ENCODE measurements at regions not wholly inside any gene's neighbourhood (a gene's known extent, or its start where the extent isn't known, plus 50 kb on each side); places are given as distances from the start of the nearest gene placed in this dataset.
A peak's percentile ranks its signal among the peaks of the same experiment; 100 is the strongest.
"Not testable (repeated sequence)": the region's sequence is repeated elsewhere in the genome, so short reads cannot be mapped to it uniquely, and the experiment has no call there.

- no peak for TF ChIP-seq CTCF (IDR thresholded peaks at IDR 0.05)
- H3K27ac ChIP-seq: no peak overlapping the region
- no peak overlapping the region for H3K4me3 ChIP-seq
- H3K36me3 ChIP-seq: no peaks in the 10 kb centered on the region
- DNase-seq: peak in 2 of 6 donors; percentile 22 to 26
- H3K27me3 ChIP-seq: no peaks in the 10 kb centered on the region
- peaks cover 0 to 5% (median 3%) of the 10 kb centered on the region in 3 donors for H3K4me1 ChIP-seq
- H3K9me3 ChIP-seq: no peaks in the 10 kb centered on the region
- no peak for FAIRE-seq
- intact Hi-C loops (cut with DNase I): no loop called here
- 5 to 10% methylated on average over 2 of the region's 2 CpGs for WGBS, 2 donors
- ATAC-seq: peak; percentile 74 to 87 (median 86)
Observed at GRCh38 chr4:103424853-103425252, 226.7 kb upstream of the CENPE start.

GRCh38 chr4:103423261-103423660 is 225.1 kb upstream of the CENPE start:
- DNase-seq: no peak
- Histone ChIP-seq H3K27ac (no peak overlapping the region), H3K4me3 (no peak overlapping the region), H3K27me3 (no peaks in the 10 kb centered on the region), H3K36me3 (no peaks in the 10 kb centered on the region), H3K9me3 (no peaks in the 10 kb centered on the region), H3K4me1 (peaks cover 0 to 5% (median 3%) of the 10 kb centered on the region in 3 donors)
- TF ChIP-seq CTCF (IDR thresholded peaks at IDR 0.05): no peak
- ATAC-seq: no peak
- intact Hi-C loops (cut with DNase I): no loop called here
- FAIRE-seq: no peak
- WGBS, 2 donors: 62 to 66% methylated on average over 2 of the region's 2 CpGs

GRCh38 chr4:103422467-103423219 is 224.5 kb upstream of the CENPE start:
- no peak overlapping the region for H3K4me3 ChIP-seq
- intact Hi-C loops (cut with DNase I): no loop called here
- H3K36me3 ChIP-seq: no peaks in the 10 kb centered on the region
- WGBS, 2 donors: 35 to 46% methylated on average over 2 of the region's 2 CpGs
- DNase-seq (no peak), FAIRE-seq (no peak), ATAC-seq (no peak)
- no peak for TF ChIP-seq CTCF (IDR thresholded peaks at IDR 0.05)
- no peaks in the 10 kb centered on the region for H3K27me3 ChIP-seq
- H3K27ac ChIP-seq: no peak overlapping the region
- peaks cover 0 to 5% (median 3%) of the 10 kb centered on the region in 3 donors for H3K4me1 ChIP-seq
- H3K9me3 ChIP-seq: no peaks in the 10 kb centered on the region

GRCh38 chr4:103415801-103416200 is 217.7 kb upstream of the CENPE start:
- Histone ChIP-seq H3K27ac (no peak overlapping the region), H3K4me1 (no peaks in the 10 kb centered on the region), H3K36me3 (no peaks in the 10 kb centered on the region), H3K4me3 (no peak overlapping the region), H3K27me3 (no peaks in the 10 kb centered on the region), H3K9me3 (no peaks in the 10 kb centered on the region)
- intact Hi-C loops (cut with DNase I): no loop called here
- ATAC-seq (no peak), FAIRE-seq (no peak), DNase-seq (no peak)
- no peak for TF ChIP-seq CTCF (IDR thresholded peaks at IDR 0.05)
- WGBS, 2 donors: 49 to 68% methylated on average over 5 of the region's 5 CpGs

GRCh38 chr4:103412646-103413045 is 214.5 kb upstream of the CENPE start:
- 36 to 42% methylated on average over 4 of the region's 4 CpGs for WGBS, 2 donors
- intact Hi-C loops (cut with DNase I); H3K4me1 ChIP-seq; H3K27me3 ChIP-seq; H3K27ac ChIP-seq; DNase-seq; H3K4me3 ChIP-seq; ATAC-seq; FAIRE-seq; H3K36me3 ChIP-seq; H3K9me3 ChIP-seq: not testable (repeated sequence)
